T-helper 1 cell treated with Interleukin-12 subunit alpha and Interleukin-12 subunit beta and Interleukin-4 antibody, amounts not matched to agents 30 ng/mL and 1 ng/mL, for 36 hours (primary cell): ENCODE measurements at regions not wholly inside any gene's neighbourhood (a gene's known extent, or its start where the extent isn't known, plus 50 kb on each side); places are given as distances from the start of the nearest gene placed in this dataset.
"Not testable (repeated sequence)": the region's sequence is repeated elsewhere in the genome, so short reads cannot be mapped to it uniquely, and the experiment has no call there.

Source experiments
- intact Hi-C: fragments of 100-400 bp; cut with micrococcal nuclease; formaldehyde crosslinking; loops from one replicate; pipeline ENCODE4 v1.15.1; 2024

GRCh38 chr2:111527707-111528400, 356.1 kb downstream of the ANAPC1 start:
- intact Hi-C loops = not testable (repeated sequence)

- intact Hi-C loops = not testable (repeated sequence)
Observed at GRCh38 chr2:111529022-111529421, 355.0 kb downstream of the ANAPC1 start.

- intact Hi-C loops = not testable (repeated sequence)
Observed at GRCh38 chr2:111530239-111530965, 353.6 kb downstream of the ANAPC1 start.

GRCh38 chr2:111532682-111533556, 351.1 kb downstream of the ANAPC1 start:
- intact Hi-C loops = not testable (repeated sequence)

GRCh38 chr2:111533557-111534247, 350.3 kb downstream of the ANAPC1 start:
- intact Hi-C loops = not testable (repeated sequence)

- intact Hi-C loops = no loop called here
Observed at GRCh38 chr2:111534910-111535352, 349.1 kb downstream of the ANAPC1 start.

GRCh38 chr2:111535404-111535803, 348.6 kb downstream of the ANAPC1 start:
- intact Hi-C loops = no loop called here

- intact Hi-C loops = no loop called here
Observed at GRCh38 chr2:111537078-111537655, 346.8 kb downstream of the ANAPC1 start.

- intact Hi-C loops = not testable (repeated sequence)
Observed at GRCh38 chr2:111539991-111540390, 344.0 kb downstream of the ANAPC1 start.

GRCh38 chr2:111542120-111542774, 341.7 kb downstream of the ANAPC1 start:
- intact Hi-C loops = not testable (repeated sequence)

GRCh38 chr2:111544006-111544405, 340.0 kb downstream of the ANAPC1 start:
- intact Hi-C loops = not testable (repeated sequence)

- intact Hi-C loops = not testable (repeated sequence)
Observed at GRCh38 chr2:111545723-111546431, 338.1 kb downstream of the ANAPC1 start.

- intact Hi-C loops = not testable (repeated sequence)
Observed at GRCh38 chr2:111546578-111546977, 337.4 kb downstream of the ANAPC1 start.

GRCh38 chr2:111549174-111549573, 334.8 kb downstream of the ANAPC1 start:
- intact Hi-C loops = not testable (repeated sequence)

GRCh38 chr2:111551428-111551827, 332.6 kb downstream of the ANAPC1 start:
- intact Hi-C loops = not testable (repeated sequence)

GRCh38 chr2:111552625-111553024, 331.4 kb downstream of the ANAPC1 start:
- intact Hi-C loops = not testable (repeated sequence)

- intact Hi-C loops = not testable (repeated sequence)
Observed at GRCh38 chr2:111559301-111559700, 324.7 kb downstream of the ANAPC1 start.

GRCh38 chr2:111559814-111560213, 324.2 kb downstream of the ANAPC1 start:
- intact Hi-C loops = not testable (repeated sequence)

- intact Hi-C loops = not testable (repeated sequence)
Observed at GRCh38 chr2:111566068-111566467, 317.9 kb downstream of the ANAPC1 start.
